GM19397 (cell line): ENCODE measurements at regions not wholly inside any gene's neighbourhood (a gene's known extent, or its start where the extent isn't known, plus 50 kb on each side); places are given as distances from the start of the nearest gene placed in this dataset.
A peak's percentile ranks its signal among the peaks of the same experiment; 100 is the strongest.
"Not testable (repeated sequence)": the region's sequence is repeated elsewhere in the genome, so short reads cannot be mapped to it uniquely, and the experiment has no call there.

Source experiments
- ATAC-seq: cut with Tn5 transposase; IDR thresholded peaks from one replicate; pipeline ENCODE4 v1.9.1; 2021; ENCODE audit warnings: mild to moderate bottlenecking, moderate library complexity; ENCODE audit not compliant: unreplicated experiment

DNA sequence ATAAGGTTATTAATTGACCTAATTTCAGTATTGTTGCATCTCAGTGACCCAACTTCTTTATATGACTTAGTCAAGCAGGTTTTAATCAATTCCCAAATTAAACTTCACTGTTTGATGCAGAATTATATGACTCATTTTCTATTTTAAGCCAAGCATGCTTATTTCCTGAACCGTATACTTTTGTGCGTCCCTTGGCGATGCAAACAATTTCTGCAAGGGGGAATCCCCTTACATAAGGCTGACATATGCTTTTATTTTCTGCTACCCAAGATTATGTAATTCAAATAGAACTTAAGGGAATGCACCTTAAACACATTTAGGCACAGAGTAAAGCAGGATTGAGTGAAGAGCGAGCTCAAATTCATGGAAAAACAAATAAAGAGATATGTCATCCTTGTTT lies 303.9 kb downstream of the PDCD6IP start:
- ATAC-seq = no peak

GRCh38 chr3:34106379-34106778 lies 307.9 kb downstream of the PDCD6IP start:
- ATAC-seq = no peak

GRCh38 chr3:34106879-34107278 lies 308.4 kb downstream of the PDCD6IP start:
- ATAC-seq = no peak

- peak; percentile 36 for ATAC-seq
These were observed 309.2 kb downstream of the PDCD6IP start for GRCh38 chr3:34107669-34108068.

GRCh38 chr3:34109021-34109420 lies 310.6 kb downstream of the PDCD6IP start:
- no peak for ATAC-seq

GRCh38 chr3:34109846-34110245 lies 311.4 kb downstream of the PDCD6IP start:
- ATAC-seq = peak; percentile 39

DNA sequence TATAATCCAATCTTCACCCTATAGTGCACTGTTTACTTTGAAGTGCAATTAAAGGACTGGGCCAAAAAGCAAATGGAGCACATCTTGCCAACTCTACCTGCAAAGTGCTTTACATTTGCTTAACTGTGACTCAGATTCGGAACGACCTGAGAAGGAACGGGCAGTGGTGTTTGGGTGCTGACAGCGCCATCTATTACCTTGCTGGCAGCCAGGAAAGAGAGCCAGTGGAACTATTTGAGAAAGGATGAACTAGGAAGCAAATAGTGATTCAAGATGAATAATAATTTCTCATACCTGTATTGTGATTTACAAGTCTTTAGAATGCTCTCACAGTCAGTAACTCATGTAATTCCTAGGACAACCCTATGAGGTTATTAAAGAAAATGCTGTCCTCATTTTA lies 312.9 kb downstream of the PDCD6IP start:
- no peak for ATAC-seq

DNA sequence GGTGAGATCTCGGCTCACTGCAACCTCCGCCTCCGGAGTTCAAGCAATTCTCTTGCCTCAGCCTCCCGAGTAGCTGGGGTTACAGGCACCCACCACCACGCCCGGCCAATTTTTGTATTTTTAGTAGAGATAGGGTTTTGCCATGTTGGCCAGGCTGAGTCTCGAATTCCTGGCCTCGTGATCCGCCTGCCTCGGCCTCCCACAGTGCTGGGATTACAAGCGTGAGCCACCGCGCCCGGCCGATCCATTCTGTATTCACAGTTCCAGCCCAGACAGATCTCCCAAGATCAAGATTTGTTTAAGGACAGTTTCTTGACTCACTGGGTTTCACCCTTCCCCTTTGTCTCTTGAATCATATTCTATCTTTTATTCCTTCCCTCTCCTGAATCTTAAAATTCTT lies 313.8 kb downstream of the PDCD6IP start:
- not testable (repeated sequence) for ATAC-seq

DNA sequence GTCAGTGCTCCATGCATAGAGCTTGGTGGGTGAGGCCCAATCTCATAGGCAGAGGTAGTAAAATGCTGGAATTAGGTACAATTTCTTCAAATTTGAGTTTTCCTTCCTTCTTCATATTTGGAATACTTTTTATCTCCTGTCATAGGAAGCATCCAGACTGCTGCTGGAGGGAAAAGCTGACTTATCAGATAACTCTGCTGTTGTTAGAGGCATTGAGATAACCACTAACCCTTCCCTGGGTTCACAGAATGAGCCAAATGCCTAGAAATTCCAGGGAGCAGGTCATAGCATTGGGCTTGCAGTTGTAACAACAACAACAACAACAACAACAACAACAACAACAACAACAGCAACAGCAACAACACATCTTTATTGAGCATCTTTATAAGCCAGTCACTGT lies 332.7 kb downstream of the PDCD6IP start:
- no peak for ATAC-seq

GRCh38 chr3:34132069-34132692 lies 333.8 kb downstream of the PDCD6IP start:
- no peak for ATAC-seq

DNA sequence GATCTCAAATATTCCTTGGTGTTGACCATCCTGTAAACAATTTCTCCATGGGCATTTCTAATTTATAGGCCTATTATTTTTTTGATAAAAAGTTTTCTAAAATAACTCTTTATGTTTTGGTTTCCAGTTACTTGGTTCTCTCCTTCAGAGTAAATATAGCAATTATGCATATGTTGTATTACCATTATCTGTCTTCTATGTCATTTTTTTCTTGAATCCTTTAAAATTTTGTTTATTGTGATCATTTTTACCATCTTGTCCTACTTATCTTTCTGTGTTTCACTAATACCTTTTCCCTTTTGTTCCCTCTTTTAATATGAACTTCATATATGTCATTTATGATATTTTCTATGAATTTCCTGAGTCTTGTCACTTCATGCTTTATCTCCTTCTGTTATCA lies 341.1 kb downstream of the PDCD6IP start:
- ATAC-seq = no peak

DNA sequence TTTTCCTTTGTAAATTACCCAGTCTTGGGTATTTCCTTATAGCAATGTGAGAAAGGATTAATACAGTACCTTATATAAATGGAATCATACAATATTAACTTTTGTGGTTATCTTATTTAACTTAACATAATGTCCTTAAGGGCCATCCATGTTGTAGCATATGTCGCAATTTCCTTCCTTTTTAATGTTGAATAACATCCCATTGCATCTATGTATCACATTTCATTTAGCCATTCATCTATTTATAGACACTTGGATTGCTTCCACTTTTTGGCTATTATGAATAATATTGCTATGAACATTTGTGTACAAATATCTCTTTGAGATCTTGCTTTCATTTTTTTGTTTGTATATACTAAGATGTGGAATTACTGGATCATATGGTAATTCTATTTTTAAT lies 342.2 kb downstream of the PDCD6IP start:
- no peak for ATAC-seq

- ATAC-seq = no peak
These were observed 343.5 kb downstream of the PDCD6IP start for GRCh38 chr3:34141841-34142337.

DNA sequence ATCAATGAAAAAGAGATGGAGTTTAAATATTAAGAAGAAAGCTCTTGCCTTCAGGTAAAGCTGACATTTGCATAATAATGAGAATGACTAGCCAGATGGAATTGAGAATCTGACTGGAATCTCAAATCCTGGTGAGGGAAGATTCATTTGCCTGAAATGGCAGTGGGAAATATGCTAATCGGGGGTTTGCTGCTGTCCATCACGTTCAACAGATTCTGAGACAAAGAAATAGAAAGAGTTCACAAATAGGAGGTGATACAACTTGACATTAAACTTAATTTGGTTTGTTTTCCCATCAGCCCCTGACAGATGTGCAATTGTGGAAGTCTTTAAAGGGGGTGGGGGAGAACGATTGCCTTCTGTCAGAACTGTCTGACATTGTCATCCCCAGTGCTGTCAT lies 347.4 kb downstream of the PDCD6IP start:
- ATAC-seq = no peak

GRCh38 chr3:34146596-34146995 lies 348.2 kb downstream of the PDCD6IP start:
- ATAC-seq = no peak

GRCh38 chr3:34150992-34151391 lies 352.6 kb downstream of the PDCD6IP start:
- no peak for ATAC-seq

DNA sequence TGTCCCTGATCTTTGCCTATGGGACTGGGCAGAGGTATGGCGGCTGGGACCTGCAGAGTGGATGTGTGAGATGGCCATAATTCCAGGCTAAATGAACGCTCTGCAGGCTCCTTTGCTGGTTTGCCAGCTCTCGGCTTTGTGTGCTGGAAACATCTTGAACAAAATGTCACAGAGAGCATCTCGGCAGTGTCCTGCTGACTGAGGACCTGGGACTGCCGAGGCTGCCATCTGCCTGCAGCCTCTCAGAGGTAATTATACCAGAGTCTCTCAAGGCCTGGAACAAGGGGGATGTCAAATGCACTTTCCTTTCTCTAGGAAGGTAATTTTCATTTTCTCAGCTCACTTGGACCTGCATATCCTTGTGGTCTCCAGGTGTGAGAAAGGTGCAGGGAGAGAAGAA lies 354.2 kb downstream of the PDCD6IP start:
- no peak for ATAC-seq

DNA sequence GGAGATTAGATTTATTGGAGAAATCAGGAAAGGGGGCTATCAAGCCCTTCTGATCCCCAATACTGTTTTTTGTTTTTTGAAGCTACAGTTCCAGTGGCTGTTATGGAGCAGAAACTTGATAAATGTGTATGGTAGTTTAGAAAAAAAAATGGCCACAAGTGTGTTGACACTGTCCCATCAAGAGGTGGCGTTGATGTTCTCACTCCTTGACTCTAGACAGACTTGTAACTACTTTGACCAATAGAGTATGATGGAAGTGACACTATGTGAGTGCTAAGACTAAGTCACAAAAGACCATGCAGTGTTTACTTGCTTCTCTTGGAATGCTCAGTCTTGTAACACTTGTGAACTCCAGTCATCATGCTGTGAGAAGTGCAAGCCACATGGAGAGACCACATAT lies 356.7 kb downstream of the PDCD6IP start:
- ATAC-seq = peak; percentile 32

DNA sequence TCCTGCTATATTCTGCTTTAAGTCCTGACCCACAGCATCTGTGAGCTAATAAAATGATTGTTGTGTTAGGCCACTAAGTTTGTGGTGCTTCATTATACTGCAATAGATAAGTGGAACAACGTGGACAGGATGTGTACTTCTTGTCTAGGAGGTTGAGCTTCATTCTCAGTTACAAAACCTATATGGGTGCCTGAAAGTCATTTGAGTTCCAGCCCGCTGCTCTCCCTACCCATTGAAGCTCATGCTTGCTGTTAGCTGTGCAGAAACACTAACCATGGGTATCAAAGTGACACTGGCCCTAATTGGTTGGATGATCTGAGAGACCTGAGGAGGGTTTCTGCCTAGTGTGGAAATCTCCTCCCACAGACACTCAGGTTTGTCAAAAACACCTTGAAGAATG lies 357.2 kb downstream of the PDCD6IP start:
- peak; percentile 64 for ATAC-seq

GRCh38 chr3:34157491-34157890 lies 359.1 kb downstream of the PDCD6IP start:
- no peak for ATAC-seq

GRCh38 chr3:34159613-34160420 lies 361.4 kb downstream of the PDCD6IP start:
- ATAC-seq = no peak

- not testable (repeated sequence) for ATAC-seq
These were observed 371.2 kb downstream of the PDCD6IP start for GRCh38 chr3:34169636-34170035.
